GM23338 (cell line): ENCODE measurements at regions not wholly inside any gene's neighbourhood (a gene's known extent, or its start where the extent isn't known, plus 50 kb on each side); places are given as distances from the start of the nearest gene placed in this dataset.

Experiments used
- CREB1 ChIP-seq: fragments of 250-450 bp; sonication (Bioruptor Pico); IDR thresholded peaks from 2 replicates; pipeline ENCODE4 v1.5.0; 2020; ENCODE audit warnings: low read depth, mild to moderate bottlenecking, moderate library complexity
- CTCF ChIP-seq, 2 experiments: fragments of 200-600 bp in 1 of 2; sonication (generic) in 1 of 2; conservative IDR thresholded peaks; 2 replicates each; pipeline versions ENCODE4 v1.5.1 to v1.6.1; 2016 to 2017; ENCODE audit warnings: antibody characterized with exemption in 2 of 2, low read depth in 2 of 2, mild to moderate bottlenecking in 2 of 2, moderate library complexity in 1 of 2
- EZH2 ChIP-seq: fragments of 200-600 bp; sonication (generic); IDR thresholded peaks from one replicate; pipeline ENCODE4 v1.8.0; 2017; ENCODE audit warnings: antibody characterized with exemption, mild to moderate bottlenecking, low read depth; ENCODE audit not compliant: unreplicated experiment
- EZH2phosphoT487 ChIP-seq: fragments of 200-600 bp; sonication (generic); IDR thresholded peaks from one replicate; pipeline ENCODE4 v1.8.1; 2018; ENCODE audit warnings: antibody characterized with exemption; ENCODE audit not compliant: unreplicated experiment
- JUNB ChIP-seq: IDR thresholded peaks from one replicate; pipeline ENCODE4 v1.6.1; 2016; ENCODE audit warnings: antibody characterized with exemption; ENCODE audit not compliant: unreplicated experiment
- POLR2AphosphoS5 ChIP-seq: IDR thresholded peaks from 2 replicates; pipeline ENCODE4 v1.6.1; 2016; ENCODE audit warnings: antibody characterized with exemption, low read depth

GRCh38 chr2:175626796-175627195, 375.3 kb downstream of the LNPK start:
- TF ChIP-seq EZH2phosphoT487 (no peak), CTCF (conservative IDR thresholded peaks at IDR 0.05; ENCODE audit: low read depth in 2 of 2) (no peak), EZH2 (no peak), POLR2AphosphoS5 (no peak), JUNB (no peak), CREB1 (CRISPR knock-in tag) (no peak)
